ENCODE measurements at regions not wholly inside any gene's neighbourhood (a gene's known extent, or its start where the extent isn't known, plus 50 kb on each side); places are given as distances from the start of the nearest gene placed in this dataset.

GRCh38 chr3:13123765-13124164 is 50.5 kb upstream of the IQSEC1 start:
- Mint-ChIP-seq H3K27ac (ENCODE audit: unreplicated experiment) (no peak overlapping the region), H3K27me3 (ENCODE audit: unreplicated experiment) (peaks cover 3% of the 10 kb centered on the region), H3K4me1 (ENCODE audit: unreplicated experiment) (no peaks in the 10 kb centered on the region), H3K36me3 (ENCODE audit: low read depth, unreplicated experiment) (no peaks in the 10 kb centered on the region), H3K4me3 (ENCODE audit: unreplicated experiment) (no peak overlapping the region), H3K9me3 (ENCODE audit: unreplicated experiment) (no peaks in the 10 kb centered on the region)
- DNase-seq (ENCODE audit: low spot score), result no peak
- no peak for TF ChIP-seq CTCF (IDR thresholded peaks at IDR 0.05; ENCODE audit: unreplicated experiment)

DNA sequence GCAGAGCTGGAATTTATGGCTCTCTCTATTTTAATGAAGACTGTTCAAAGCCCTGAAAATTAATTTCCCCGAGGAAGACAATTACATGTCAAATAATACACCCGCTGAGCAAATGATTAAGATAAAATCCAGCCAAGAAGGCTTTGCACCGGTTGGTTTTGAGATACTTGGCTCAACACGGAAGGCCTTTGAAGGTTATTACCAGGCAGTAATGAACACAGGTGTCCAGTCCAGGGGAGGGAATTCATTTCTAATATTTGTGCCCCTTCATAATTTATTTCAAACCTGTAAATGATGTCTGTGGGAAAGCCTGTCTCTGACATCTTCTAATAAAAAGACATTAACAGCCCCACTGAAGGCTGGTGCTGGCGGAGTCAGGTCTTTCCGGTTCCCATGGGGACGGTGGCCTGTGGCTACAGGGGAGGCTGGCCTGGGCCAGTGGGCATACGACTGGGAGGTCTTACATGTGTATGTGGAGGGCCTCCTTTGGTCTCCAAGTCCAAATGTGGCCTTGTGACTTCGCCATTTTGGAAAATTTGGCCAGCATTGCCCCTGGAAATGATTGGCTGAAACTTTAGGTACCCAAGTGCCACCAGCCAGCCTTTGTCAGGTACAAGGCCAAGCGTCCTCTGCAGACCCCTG is 49.9 kb upstream of the IQSEC1 start:
- no peak for DNase-seq (ENCODE audit: low spot score)
- no peaks in the 10 kb centered on the region for H3K4me1 Mint-ChIP-seq (ENCODE audit: unreplicated experiment)
- no peak overlapping the region for H3K4me3 Mint-ChIP-seq (ENCODE audit: unreplicated experiment)
- H3K36me3 Mint-ChIP-seq (ENCODE audit: low read depth, unreplicated experiment), result no peaks in the 10 kb centered on the region
- TF ChIP-seq CTCF (IDR thresholded peaks at IDR 0.05; ENCODE audit: unreplicated experiment), result no peak
- no peak overlapping the region for H3K27ac Mint-ChIP-seq (ENCODE audit: unreplicated experiment)
- peaks cover 6% of the 10 kb centered on the region for H3K27me3 Mint-ChIP-seq (ENCODE audit: unreplicated experiment)
- no peaks in the 10 kb centered on the region for H3K9me3 Mint-ChIP-seq (ENCODE audit: unreplicated experiment)

Measured in endothelial cell (in vitro differentiated cells).